ENCODE measurements at regions not wholly inside any gene's neighbourhood (a gene's known extent, or its start where the extent isn't known, plus 50 kb on each side); places are given as distances from the start of the nearest gene placed in this dataset.
A peak's percentile ranks its signal among the peaks of the same experiment; 100 is the strongest.
"Not testable (repeated sequence)": the region's sequence is repeated elsewhere in the genome, so short reads cannot be mapped to it uniquely, and the experiment has no call there.

DNA sequence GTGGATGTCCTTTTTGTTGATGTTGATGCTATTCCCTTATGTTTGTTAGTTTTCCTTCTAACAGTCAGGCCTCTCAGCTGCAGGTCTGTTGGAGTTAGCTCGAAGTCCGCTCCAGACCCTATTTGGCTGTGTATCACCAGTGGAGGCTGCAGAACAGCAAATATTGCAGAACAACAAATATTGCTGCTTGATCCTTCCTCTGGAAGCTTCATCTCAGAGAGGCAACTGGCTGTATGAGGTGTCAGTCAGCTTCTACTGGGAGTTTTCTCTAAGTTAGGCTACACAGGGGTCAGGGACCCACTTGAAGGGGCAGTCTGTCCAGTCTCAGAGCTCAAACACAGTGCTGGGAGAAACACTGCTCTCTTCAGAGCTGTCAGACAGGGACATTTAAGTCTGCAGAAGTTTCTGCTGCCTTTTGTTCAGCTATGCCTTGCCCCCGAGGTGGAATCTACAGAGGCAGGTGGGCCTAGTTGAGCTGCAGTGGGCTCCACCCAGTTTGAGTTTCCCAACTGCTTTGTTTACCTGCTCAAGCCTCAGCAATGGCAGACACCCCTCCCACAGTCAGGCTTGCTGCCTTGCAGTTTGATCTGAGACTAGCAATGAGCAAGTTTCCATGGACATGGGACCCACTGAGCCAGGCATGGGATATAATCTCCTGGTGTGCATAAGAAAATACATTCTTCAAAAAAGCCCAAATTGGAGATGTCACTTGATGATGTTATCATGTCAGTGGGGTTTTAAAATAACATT is 99.5 kb downstream of the KDM5D start:
- no peak for DNase-seq (ENCODE audit: low read depth)

DNA sequence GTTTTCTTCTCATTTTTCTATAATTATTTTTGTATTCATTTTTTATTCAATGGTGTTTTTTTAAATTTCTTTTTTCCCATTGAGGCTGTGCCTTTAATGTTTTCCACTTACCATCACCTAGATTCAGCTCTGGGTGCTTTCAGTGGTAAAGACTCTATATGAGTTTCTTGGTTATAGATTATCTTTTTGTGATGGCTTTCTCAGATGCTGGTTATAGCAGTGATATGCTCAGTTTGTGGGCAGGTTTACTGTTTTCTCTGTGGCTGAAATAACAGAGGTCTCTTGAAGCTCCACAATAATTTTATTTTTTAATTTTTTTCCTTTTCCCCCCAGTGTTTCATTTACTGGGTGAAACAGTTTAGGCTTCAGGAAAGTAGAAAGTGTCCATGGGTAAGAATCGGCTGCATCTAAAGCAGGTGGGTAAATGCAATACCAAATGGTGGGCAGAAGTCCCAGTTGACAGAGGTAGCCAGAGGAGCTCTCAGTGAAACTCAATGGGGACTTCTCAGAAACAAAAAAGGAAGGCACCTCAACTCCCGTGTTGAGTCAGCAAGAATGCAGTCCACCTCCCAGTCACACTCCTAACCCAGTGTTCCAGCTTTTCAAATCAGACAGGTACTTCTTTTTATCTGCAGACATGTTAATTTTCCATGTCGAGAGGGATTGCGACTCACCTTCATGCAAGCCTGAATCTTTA is 106.7 kb downstream of the KDM5D start:
- DNase-seq (ENCODE audit: low read depth): no peak

GRCh38 chrY:19628926-19629325 is 115.6 kb downstream of the KDM5D start:
- no peak for DNase-seq (ENCODE audit: low read depth)

- no peak for DNase-seq (ENCODE audit: low read depth)
These were observed 122.1 kb downstream of the KDM5D start for GRCh38 chrY:19622392-19622791.

DNA sequence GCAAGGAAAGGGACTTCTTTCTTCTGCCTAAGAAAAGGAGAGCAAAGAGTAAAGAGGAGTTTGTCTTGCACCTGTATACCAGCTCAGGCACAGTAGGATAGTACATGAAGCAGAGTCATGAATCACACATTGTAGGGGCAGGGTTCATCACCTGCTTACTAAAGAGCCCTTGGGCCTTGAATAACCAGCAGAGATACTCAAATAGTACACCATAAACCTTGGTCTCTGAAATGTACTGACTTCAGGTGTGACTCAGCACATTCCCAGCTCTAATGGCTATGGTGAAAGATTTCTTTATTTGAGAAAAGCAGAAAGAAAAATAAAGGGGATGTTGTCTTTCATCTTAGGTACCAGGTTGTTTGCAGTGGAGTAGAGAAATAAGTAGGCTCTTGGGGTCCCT is 122.8 kb downstream of the KDM5D start:
- DNase-seq (ENCODE audit: low read depth): no peak

- DNase-seq (ENCODE audit: low read depth): no peak
These were observed 143.4 kb downstream of the KDM5D start for GRCh38 chrY:19601113-19601512.

DNA sequence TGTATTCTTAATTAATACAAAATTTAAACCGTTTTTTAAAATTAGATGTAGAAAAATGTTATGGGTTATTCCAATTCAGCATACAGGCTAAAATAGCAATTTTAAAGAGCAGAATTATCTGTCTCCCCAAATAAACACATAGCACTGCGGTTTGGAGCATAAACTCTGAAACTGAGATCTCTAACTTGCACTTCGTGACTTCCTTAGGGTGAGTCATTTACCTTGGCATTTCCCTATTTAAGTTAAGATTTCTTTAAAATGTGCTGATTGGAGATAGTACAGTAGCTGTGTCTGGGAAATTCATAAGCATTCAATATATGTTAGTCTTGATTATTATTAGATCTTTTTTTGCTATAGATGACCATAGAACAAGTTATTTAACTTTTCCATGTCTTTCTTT is 143.8 kb downstream of the KDM5D start:
- peak; percentile 31 for DNase-seq (ENCODE audit: low read depth)

DNA sequence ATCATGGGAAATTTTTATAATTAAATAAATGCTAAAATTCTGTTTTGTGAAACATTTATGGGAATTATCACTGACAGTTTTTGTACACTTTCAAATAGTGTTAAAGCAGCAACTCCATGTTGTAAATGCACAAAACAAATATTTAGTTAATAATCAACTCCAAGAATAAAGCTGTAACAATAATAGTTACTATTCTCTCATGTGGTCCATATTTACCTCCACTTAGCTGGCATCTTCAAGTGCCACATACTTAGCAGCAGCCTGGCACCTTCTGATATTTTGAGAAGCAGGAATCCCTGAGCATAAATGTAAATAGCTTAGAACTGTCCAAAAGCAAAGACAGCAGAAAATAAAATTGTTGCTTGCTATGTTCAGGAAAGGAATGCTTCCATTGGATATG is 154.3 kb downstream of the KDM5D start:
- no peak for DNase-seq (ENCODE audit: low read depth)

DNA sequence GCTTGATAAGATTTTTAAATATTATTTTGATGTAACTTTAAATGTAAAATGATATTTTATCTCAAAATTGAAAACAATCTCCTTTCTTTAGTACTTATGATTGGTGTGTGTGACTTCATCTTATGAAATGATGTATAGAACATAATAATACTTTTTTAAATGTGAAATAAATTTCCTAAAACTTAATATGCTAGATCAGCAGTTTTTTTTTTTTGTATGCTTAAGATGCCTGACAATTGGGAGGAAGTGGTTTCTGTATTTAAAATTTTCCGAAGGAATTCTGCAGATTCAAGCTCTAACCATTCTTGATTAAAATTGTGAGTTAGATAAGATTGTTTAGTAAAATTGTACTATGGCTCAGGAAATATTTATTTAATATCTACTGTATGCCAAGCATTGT is 154.9 kb downstream of the KDM5D start:
- DNase-seq (ENCODE audit: low read depth): no peak

DNA sequence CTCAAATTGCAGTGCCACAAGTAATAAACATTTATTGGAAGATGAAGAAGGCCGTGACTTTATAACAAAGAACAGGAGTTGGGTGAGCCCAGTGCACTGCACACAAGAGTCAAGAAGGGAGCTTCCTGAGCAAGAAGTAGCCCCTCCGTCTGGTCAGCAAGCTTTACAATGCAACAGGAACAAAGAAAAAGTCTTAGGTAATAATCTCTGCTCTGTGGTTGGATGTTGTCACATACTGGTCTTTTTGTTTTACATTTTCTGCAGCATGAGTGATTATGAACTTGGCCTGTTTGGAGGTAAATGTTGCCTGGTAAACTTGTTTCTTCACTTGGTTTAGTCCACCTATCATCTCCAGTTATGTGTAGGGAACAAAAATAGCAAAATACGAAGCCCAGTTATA is 157.2 kb downstream of the KDM5D start:
- DNase-seq (ENCODE audit: low read depth): no peak

DNA sequence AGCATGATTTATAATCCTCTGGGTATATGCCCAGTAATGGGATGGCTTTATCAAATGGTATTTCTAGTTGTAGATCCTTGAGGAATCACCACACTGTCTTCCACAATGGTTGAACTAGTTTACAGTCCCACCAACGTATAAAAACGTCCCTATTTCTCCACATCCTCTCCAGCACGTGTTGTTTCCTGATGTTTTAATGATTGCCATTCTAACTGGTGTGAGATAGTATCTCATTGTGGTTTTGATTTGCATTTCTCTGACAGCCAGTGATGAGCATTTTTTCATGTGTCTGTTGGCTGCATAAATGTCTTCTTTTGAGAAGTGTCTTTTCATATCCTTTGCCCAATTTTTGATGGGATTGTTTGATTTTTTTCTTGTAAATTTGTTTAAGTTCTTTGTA is 163.5 kb downstream of the KDM5D start:
- not testable (repeated sequence) for DNase-seq (ENCODE audit: low read depth)

DNA sequence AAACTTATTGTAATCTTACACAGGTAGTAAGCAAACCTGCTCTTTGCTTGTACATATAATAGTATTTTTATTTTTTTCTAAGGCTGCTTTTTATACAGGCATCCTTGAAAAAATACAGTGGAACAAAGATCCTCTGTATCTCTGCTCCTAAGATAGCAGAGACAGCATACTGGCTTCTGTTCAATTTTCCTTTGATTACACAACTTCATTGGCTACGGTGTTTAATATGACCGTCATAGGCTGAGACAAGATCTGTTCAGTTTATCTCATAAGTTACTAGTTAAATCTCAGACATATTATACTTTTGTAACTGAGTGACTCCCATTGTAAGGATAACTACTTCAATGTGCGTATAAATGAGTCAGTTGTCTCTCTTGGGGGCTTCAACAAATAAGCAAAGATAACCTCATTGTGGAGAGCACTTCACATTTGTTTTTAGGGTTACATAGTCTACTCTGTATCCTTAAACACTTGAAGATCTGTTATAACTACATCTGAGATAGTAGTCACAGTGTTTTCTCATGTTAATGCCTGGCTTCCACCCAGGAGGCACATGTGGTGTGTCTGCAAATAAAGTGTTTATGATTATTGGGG is 166.1 kb downstream of the KDM5D start:
- no peak for DNase-seq (ENCODE audit: low read depth)

- no peak for DNase-seq (ENCODE audit: low read depth)
These were observed 167.3 kb downstream of the KDM5D start for GRCh38 chrY:19577250-19577649.

DNA sequence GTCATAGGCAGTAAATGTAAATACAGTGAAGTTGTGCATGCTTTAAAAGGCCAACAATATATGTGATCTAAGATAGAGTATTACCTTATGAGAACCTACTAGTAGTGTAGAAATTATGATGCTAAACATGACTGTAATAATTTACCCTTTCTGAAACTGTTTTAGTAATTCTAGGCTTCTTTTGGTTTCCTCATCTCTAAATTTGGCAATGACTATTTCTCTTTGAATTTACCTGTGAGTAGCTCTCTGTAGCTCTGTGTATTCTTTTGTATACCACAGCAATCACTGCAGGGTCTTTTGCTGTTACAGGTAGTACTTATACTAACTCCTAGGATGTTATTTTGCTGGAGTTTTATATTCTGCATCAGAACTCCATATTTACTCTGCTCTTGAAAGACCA is 169.6 kb downstream of the KDM5D start:
- DNase-seq (ENCODE audit: low read depth): no peak

- DNase-seq (ENCODE audit: low read depth): no peak
These were observed 170.9 kb downstream of the KDM5D start for GRCh38 chrY:19573646-19574045.

GRCh38 chrY:19570999-19571398 is 173.5 kb downstream of the KDM5D start:
- no peak for DNase-seq (ENCODE audit: low read depth)

GRCh38 chrY:19567943-19568342 is 176.6 kb downstream of the KDM5D start:
- DNase-seq (ENCODE audit: low read depth): no peak

- DNase-seq (ENCODE audit: low read depth): peak; percentile 97
These were observed 177.2 kb downstream of the KDM5D start for GRCh38 chrY:19567051-19567921.

DNA sequence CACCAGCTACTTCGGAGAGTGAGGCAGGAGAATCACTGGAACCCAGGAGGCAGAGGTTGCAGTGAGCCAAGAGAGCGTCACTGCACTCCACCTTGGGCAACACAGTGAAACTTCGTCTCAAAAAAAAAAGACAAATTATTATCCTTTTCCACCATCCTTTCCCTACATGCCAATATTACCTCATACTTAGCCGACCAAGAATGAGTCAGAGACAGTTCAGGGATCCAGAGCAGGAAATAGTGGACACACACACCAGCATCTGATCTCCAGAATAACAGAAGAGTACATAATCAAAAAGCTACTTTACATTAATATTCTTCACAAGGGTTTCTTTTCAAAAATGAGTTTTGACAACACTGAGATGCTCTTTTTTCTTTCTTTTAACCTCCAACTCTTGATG is 185.4 kb downstream of the KDM5D start:
- peak; percentile 64 for DNase-seq (ENCODE audit: low read depth)

GRCh38 chrY:19549671-19550466 is 194.7 kb downstream of the KDM5D start:
- no peak for DNase-seq (ENCODE audit: low read depth)

Data from HT1080 (cell line).